ENCODE measurements at regions not wholly inside any gene's neighbourhood (a gene's known extent, or its start where the extent isn't known, plus 50 kb on each side); places are given as distances from the start of the nearest gene placed in this dataset.

DNA sequence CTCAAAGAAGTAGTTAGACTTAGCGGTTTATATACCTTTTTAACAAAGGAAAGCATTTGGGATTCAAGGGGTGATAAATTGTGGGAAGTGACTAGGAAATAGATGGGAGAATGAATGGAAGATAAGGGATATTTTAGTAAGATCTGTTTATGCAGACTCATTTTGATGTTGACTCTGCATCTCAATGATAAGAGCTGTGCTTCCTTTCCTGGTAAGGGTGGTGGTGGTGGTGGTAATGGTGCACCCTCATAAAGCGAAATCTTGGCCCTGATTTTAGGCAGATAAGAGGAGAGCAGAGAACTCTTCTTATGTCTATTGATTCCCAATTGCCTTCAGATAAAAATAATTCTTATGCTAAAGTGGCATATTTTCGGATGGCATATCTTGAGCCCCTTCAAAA lies 197.1 kb downstream of the SPRY1 start:
- TF ChIP-seq EZH2 (IDR thresholded peaks at IDR 0.05; ENCODE audit: insufficient read depth, poor library complexity, severe bottlenecking) = no peak
- TF ChIP-seq EZH2phosphoT487 (IDR thresholded peaks at IDR 0.05; ENCODE audit: insufficient read depth, low read depth) = no peak
